ENCODE measurements at regions not wholly inside any gene's neighbourhood (a gene's known extent, or its start where the extent isn't known, plus 50 kb on each side); places are given as distances from the start of the nearest gene placed in this dataset.

DNA sequence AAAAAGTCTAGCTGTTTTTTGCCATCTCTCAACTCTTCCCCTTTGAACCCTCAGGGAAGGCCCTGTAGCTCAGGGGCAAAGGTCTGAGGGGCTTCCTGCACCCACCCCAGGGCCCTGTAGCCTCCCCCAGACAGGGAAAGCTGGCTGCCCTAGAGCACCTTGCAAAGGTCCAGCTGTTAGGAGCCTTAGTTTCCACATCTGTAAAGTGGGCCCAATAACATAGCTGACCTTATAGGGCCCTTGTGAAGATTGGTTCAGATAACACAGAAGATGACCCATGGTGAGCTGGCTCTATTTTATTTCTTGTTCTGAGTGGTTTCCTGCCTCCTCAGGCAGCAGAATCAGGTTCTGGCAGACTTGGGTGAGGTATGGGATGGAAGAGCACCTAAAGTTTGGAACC is 55.2 kb upstream of the SMAD6 start:
- TF ChIP-seq, protein P1, sequence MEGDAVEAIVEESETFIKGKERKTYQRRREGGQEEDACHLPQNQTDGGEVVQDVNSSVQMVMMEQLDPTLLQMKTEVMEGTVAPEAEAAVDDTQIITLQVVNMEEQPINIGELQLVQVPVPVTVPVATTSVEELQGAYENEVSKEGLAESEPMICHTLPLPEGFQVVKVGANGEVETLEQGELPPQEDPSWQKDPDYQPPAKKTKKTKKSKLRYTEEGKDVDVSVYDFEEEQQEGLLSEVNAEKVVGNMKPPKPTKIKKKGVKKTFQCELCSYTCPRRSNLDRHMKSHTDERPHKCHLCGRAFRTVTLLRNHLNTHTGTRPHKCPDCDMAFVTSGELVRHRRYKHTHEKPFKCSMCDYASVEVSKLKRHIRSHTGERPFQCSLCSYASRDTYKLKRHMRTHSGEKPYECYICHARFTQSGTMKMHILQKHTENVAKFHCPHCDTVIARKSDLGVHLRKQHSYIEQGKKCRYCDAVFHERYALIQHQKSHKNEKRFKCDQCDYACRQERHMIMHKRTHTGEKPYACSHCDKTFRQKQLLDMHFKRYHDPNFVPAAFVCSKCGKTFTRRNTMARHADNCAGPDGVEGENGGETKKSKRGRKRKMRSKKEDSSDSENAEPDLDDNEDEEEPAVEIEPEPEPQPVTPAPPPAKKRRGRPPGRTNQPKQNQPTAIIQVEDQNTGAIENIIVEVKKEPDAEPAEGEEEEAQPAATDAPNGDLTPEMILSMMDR (IDR thresholded peaks at IDR 0.05 in 2 of 3, conservative IDR thresholded peaks at IDR 0.05 in 1 of 3; ENCODE audit: insufficient read depth in 2 of 3, low read depth in 1 of 3, low read length in 3 of 3), result no peak
- TF ChIP-seq BDP1 (IDR thresholded peaks at IDR 0.05; ENCODE audit: insufficient read depth, insufficient read length) (no peak), ZNF384 (IDR thresholded peaks at IDR 0.05; ENCODE audit: low read depth, low read length) (no peak), TEAD1 (CRISPR knock-in tag; IDR thresholded peaks at IDR 0.05) (no peak), ZFP36 (IDR thresholded peaks at IDR 0.05; ENCODE audit: low read depth, low read length, partially characterized antibody) (no peak), JUNB (CRISPR knock-in tag; conservative IDR thresholded peaks at IDR 0.05) (no peak), HEY1 (CRISPR knock-in tag; IDR thresholded peaks at IDR 0.05; ENCODE audit: borderline replicate concordance) (no peak), POLR2A (conservative IDR thresholded peaks at IDR 0.05) (no peak)
- TF ChIP-seq, protein P2, sequence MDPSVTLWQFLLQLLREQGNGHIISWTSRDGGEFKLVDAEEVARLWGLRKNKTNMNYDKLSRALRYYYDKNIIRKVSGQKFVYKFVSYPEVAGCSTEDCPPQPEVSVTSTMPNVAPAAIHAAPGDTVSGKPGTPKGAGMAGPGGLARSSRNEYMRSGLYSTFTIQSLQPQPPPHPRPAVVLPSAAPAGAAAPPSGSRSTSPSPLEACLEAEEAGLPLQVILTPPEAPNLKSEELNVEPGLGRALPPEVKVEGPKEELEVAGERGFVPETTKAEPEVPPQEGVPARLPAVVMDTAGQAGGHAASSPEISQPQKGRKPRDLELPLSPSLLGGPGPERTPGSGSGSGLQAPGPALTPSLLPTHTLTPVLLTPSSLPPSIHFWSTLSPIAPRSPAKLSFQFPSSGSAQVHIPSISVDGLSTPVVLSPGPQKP (CRISPR knock-in tag; IDR thresholded peaks at IDR 0.05), result no peak
- TF ChIP-seq, protein P3, sequence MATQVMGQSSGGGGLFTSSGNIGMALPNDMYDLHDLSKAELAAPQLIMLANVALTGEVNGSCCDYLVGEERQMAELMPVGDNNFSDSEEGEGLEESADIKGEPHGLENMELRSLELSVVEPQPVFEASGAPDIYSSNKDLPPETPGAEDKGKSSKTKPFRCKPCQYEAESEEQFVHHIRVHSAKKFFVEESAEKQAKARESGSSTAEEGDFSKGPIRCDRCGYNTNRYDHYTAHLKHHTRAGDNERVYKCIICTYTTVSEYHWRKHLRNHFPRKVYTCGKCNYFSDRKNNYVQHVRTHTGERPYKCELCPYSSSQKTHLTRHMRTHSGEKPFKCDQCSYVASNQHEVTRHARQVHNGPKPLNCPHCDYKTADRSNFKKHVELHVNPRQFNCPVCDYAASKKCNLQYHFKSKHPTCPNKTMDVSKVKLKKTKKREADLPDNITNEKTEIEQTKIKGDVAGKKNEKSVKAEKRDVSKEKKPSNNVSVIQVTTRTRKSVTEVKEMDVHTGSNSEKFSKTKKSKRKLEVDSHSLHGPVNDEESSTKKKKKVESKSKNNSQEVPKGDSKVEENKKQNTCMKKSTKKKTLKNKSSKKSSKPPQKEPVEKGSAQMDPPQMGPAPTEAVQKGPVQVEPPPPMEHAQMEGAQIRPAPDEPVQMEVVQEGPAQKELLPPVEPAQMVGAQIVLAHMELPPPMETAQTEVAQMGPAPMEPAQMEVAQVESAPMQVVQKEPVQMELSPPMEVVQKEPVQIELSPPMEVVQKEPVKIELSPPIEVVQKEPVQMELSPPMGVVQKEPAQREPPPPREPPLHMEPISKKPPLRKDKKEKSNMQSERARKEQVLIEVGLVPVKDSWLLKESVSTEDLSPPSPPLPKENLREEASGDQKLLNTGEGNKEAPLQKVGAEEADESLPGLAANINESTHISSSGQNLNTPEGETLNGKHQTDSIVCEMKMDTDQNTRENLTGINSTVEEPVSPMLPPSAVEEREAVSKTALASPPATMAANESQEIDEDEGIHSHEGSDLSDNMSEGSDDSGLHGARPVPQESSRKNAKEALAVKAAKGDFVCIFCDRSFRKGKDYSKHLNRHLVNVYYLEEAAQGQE (IDR thresholded peaks at IDR 0.05; ENCODE audit: borderline replicate concordance), result no peak
- TF ChIP-seq, protein P3 (CRISPR knock-in tag; IDR thresholded peaks at IDR 0.05; ENCODE audit: low read depth), result no peak

Data from K562 (cell line).